22Rv1 (cell line): ENCODE measurements at regions not wholly inside any gene's neighbourhood (a gene's known extent, or its start where the extent isn't known, plus 50 kb on each side); places are given as distances from the start of the nearest gene placed in this dataset.

Experiments used
- CTCF ChIP-seq: fragments of 450-650 bp; IDR thresholded peaks from 2 replicates; pipeline ENCODE4 v1.5.1; 2017; ENCODE audit warnings: mild to moderate bottlenecking
- ZFX ChIP-seq: fragments of 450-650 bp; IDR thresholded peaks from 2 replicates; pipeline ENCODE4 v1.6.1; 2017; ENCODE audit warnings: antibody characterized with exemption, borderline replicate concordance

DNA sequence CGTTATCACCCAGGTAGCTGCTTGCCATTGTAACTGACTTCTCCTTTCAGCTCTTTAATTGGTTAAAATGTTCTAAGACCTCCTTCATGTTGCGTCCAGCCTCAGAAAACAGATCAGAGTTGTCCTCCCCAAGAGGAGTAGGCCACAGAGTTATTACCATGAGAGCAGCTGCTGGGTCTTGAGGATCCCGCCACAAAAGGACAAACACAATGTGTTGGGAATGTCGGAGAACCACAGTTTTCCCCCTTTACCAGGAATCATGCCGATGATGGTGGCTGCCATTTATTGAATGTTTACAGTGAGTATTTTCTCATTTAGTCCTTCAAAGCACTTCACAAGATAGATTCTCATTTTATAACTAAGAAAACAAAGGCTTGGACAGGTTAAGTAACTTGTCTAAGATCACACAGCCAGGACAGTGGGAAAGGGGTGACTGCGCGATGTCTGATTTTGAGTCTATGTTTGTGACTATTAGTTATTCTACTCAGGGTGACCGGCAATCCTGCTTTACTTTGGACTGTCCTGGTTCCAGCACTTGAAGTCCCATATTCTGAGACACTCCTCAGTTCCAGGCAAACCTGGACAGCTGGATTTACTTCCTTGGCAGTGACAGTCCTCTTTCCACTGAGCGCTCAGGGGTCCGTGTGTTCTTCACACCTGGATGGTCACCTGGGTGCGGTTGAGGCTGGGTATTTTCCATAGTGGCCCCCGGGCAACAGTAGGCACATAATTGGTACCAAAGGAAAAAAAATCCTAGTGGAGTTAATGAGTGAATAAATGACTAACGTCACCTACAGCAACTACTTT lies 93.6 kb downstream of the LIPG start:
- TF ChIP-seq CTCF (no peak), ZFX (no peak)
